Thyroid gland (tissue), 4 donors: ENCODE measurements at regions not wholly inside any gene's neighbourhood (a gene's known extent, or its start where the extent isn't known, plus 50 kb on each side); places are given as distances from the start of the nearest gene placed in this dataset.

ENCODE experiments used
- CTCF ChIP-seq, 6 experiments: fragments of 200-600 bp in 3 of 6; fragments of 450-650 bp in 3 of 6; sonication (generic) in 3 of 6; IDR thresholded peaks; one replicate each; pipeline ENCODE4 v1.5.1; 2016 to 2019; ENCODE audit warnings: antibody characterized with exemption in 6 of 6, mild to moderate bottlenecking in 2 of 6, inconsistent platforms in 1 of 6, moderate library complexity in 1 of 6
- POLR2A ChIP-seq, 2 donors: fragments of 450-650 bp; IDR thresholded peaks; one replicate each; pipeline ENCODE4 v1.6.1; 2017; ENCODE audit warnings: antibody characterized with exemption in 2 of 2, mild to moderate bottlenecking in 2 of 2, moderate library complexity in 1 of 2

- TF ChIP-seq CTCF (IDR thresholded peaks at IDR 0.05) (no peak), POLR2A (IDR thresholded peaks at IDR 0.05) (no peak)
These were observed 549.4 kb upstream of the HS3ST5 start for GRCh38 chr6:114892211-114892610.
